Stimulated activated CD4-positive, alpha-beta T cell treated with anti-CD3 and anti-CD28 coated beads, Interleukin-4, amount 100 ng/mL, for 24 hours (primary cell): ENCODE measurements at regions not wholly inside any gene's neighbourhood (a gene's known extent, or its start where the extent isn't known, plus 50 kb on each side); places are given as distances from the start of the nearest gene placed in this dataset.

Experiments used
- DNase-seq: peaks from one replicate; pipeline ENCODE4 v3.0.0-alpha.2; 2020

- DNase-seq, result no peak
Observed at GRCh38 chrX:39911278-39911897, 186.4 kb downstream of the BCOR start.

- no peak for DNase-seq
Observed at GRCh38 chrX:39912126-39912525, 185.6 kb downstream of the BCOR start.

- no peak for DNase-seq
Observed at GRCh38 chrX:39915081-39915480, 182.7 kb downstream of the BCOR start.

- DNase-seq, result no peak
Observed at GRCh38 chrX:39915596-39915995, 182.2 kb downstream of the BCOR start.

GRCh38 chrX:39921838-39922237 is 175.9 kb downstream of the BCOR start:
- DNase-seq, result no peak

- DNase-seq, result no peak
Observed at GRCh38 chrX:39922488-39922887, 175.3 kb downstream of the BCOR start.

- no peak for DNase-seq
Observed at GRCh38 chrX:39922926-39923325, 174.8 kb downstream of the BCOR start.

GRCh38 chrX:39927380-39927779 is 170.4 kb downstream of the BCOR start:
- DNase-seq, result no peak

GRCh38 chrX:39928704-39929378 is 168.9 kb downstream of the BCOR start:
- DNase-seq, result no peak

- no peak for DNase-seq
Observed at GRCh38 chrX:39929379-39930025, 168.3 kb downstream of the BCOR start.

GRCh38 chrX:39930786-39931528 is 166.8 kb downstream of the BCOR start:
- no peak for DNase-seq

GRCh38 chrX:39931529-39932282 is 166.1 kb downstream of the BCOR start:
- DNase-seq, result no peak

GRCh38 chrX:39935411-39936064 is 162.2 kb downstream of the BCOR start:
- DNase-seq, result no peak

- DNase-seq, result no peak
Observed at GRCh38 chrX:39936886-39937770, 160.6 kb downstream of the BCOR start.

- DNase-seq, result no peak
Observed at GRCh38 chrX:39938466-39938865, 159.3 kb downstream of the BCOR start.

GRCh38 chrX:39939678-39940077 is 158.1 kb downstream of the BCOR start:
- no peak for DNase-seq

- no peak for DNase-seq
Observed at GRCh38 chrX:39941332-39941920, 156.3 kb downstream of the BCOR start.

- DNase-seq, result no peak
Observed at GRCh38 chrX:39944416-39944815, 153.3 kb downstream of the BCOR start.

- DNase-seq, result no peak
Observed at GRCh38 chrX:39945709-39946108, 152.0 kb downstream of the BCOR start.

- no peak for DNase-seq
Observed at GRCh38 chrX:39946822-39947221, 150.9 kb downstream of the BCOR start.

GRCh38 chrX:39948582-39948981 is 149.2 kb downstream of the BCOR start:
- DNase-seq, result no peak
